Heart right ventricle (tissue), 16 donors: ENCODE measurements at regions not wholly inside any gene's neighbourhood (a gene's known extent, or its start where the extent isn't known, plus 50 kb on each side); places are given as distances from the start of the nearest gene placed in this dataset.

Source experiments
- ATAC-seq, 8 donors: fragments of 200-7000 bp; cut with Tn5 transposase; one replicate each; pipeline ENCODE4 v1.9.1; 2020; ENCODE audit warnings: mild to moderate bottlenecking in 8 of 8, moderate library complexity in 8 of 8, moderate number of reproducible peaks in 1 of 8
- DNase-seq, 2 donors: peaks; one replicate each; pipeline ENCODE4 v3.0.0-alpha.2; 2020
- H3K27ac ChIP-seq, 10 donors: fragments of 200-600 bp; sonication (generic) in 2 of 10; one replicate each; pipeline versions ENCODE4 v1.5.0 to v1.8.0; 2020 to 2022; ENCODE audit warnings: mild to moderate bottlenecking in 3 of 10
- H3K27me3 ChIP-seq, 7 donors: fragments of 200-600 bp; one replicate each; pipeline ENCODE4 v1.8.0; 2021 to 2022; ENCODE audit warnings: mild to moderate bottlenecking in 2 of 7
- H3K36me3 ChIP-seq, 9 donors: fragments of 200-600 bp; sonication (generic) in 1 of 9; one replicate each; pipeline versions ENCODE4 v1.5.0 to v1.8.0; 2020 to 2022; ENCODE audit warnings: mild to moderate bottlenecking in 2 of 9
- H3K4me1 ChIP-seq, 9 donors: fragments of 200-600 bp; sonication (generic) in 1 of 9; one replicate each; pipeline versions ENCODE4 v1.5.0 to v1.8.0; 2020 to 2022; ENCODE audit warnings: mild to moderate bottlenecking in 4 of 9
- H3K4me3 ChIP-seq, 10 donors: fragments of 200-600 bp; sonication (generic) in 2 of 10; one replicate each; pipeline versions ENCODE4 v1.5.0 to v1.8.0; 2020 to 2022; ENCODE audit warnings: mild to moderate bottlenecking in 7 of 10, moderate library complexity in 2 of 10
- H3K9me3 ChIP-seq, 11 donors: fragments of 200-600 bp in 10 of 11; sonication (generic) in 2 of 11; one replicate each; pipeline versions ENCODE4 v1.5.0 to v1.8.0; 2013 to 2022; ENCODE audit warnings: mild to moderate bottlenecking in 2 of 11, control low read depth in 1 of 11, moderate library complexity in 1 of 11
- WGBS, 2 donors: extraction: QIAGEN DNeasy Blood & Tissue Kit; methylation state at CpG; one replicate each; pipeline ENCODE4 v1.1.7; 2013; ENCODE audit warnings: inconsistent platforms in 1 of 2; 5-methylcytosine and 5-hydroxymethylcytosine counted together
- intact Hi-C, 10 donors: fragments of 100-400 bp; cut with DNase I; formaldehyde crosslinking; loops; one replicate each; pipeline versions ENCODE4 v1.11.1 to v1.14.2; 2022
- TF ChIP-seq, protein P1 (sequence below), 9 donors: fragments of 200-600 bp; sonication (generic) in 2 of 9; IDR thresholded peaks; one replicate each; pipeline versions ENCODE4 v1.5.0 to v1.8.0; 2021 to 2022; ENCODE audit warnings: antibody characterized with exemption in 9 of 9, mild to moderate bottlenecking in 5 of 9, moderate library complexity in 1 of 9
- donor health status: Arrhythmogenic right ventricular cardiomyopathy.
- donor health status: ischemic (EF 13 %, LVEDD 7.1; RV severe dilation, severe dysfunction).
- donor health status: healthy with polysubstance abuse.
- donor health status: DM: no; HTN: yes; CAD: no.
- donor health status: DM: no; HTN: no; CAD: no.
- donor health status: ischemic (EF 25% LVEDD 6.9; RV normal size, moderate dysfunction).
- donor health status: ischemic (EF 25% LVEDD 5.7; RV mildly dilated, moderate dysfunction).
- donor health status: healthy.
- donor health status: DM: yes; HTN: yes; CAD: no.
- donor health status: Ischemic cardiomyopathy.
- donor health status: ischemic (EF 35%, LVEDD 5.7; RV mildly dilated, moderate dysfunction).
- donor health status: nonischemic (EF 11% LVEDD 7.7; RV severe dilation, severe dysfunction).
- donor health status: DM: yes; HTN: yes; CAD: no.
- donor health status: PGD.
- donor health status: ischemic (EF 29% LVEDD 5.4; RV normal size, mild dysfunction).
- donor health status: nonischemic (EF 23%, LVEDD 6.1; RV moderate dilation, normal function).

DNA sequence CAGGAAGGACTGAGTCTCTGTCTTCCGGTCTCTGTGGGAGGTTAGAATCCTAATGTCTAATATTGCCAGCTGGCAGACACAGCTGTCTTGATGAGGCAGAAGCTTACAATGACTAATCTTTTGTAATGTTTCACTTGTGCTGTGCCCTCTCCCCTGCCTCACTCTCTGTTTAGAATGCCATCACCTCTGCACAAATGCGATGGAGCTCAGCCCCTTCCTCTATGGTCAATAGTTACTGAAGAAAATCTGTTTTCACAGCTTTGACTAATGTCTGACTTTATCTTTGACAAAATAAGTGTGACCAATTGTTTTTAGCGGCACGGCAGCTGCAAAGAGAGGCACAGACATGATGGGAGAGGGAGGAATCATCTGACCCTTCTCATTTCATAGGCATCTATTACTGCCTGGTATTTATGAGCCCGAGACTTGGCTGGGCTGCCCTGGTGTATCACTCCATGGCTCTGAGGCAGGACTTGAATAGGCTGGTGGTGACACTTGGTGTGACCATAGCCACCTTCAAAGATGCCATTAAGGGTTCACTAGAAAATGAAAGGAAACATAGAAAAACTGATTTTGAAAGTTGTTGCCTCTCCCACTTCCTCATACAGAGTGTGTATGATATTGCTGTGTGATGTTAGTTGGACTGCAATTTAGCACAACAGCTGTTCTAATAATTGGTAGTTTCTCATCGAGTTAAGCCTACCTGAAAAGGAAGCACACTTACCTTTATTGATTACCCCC, 163.2 kb upstream of the NBPF11 start:
- TF ChIP-seq, protein P1, sequence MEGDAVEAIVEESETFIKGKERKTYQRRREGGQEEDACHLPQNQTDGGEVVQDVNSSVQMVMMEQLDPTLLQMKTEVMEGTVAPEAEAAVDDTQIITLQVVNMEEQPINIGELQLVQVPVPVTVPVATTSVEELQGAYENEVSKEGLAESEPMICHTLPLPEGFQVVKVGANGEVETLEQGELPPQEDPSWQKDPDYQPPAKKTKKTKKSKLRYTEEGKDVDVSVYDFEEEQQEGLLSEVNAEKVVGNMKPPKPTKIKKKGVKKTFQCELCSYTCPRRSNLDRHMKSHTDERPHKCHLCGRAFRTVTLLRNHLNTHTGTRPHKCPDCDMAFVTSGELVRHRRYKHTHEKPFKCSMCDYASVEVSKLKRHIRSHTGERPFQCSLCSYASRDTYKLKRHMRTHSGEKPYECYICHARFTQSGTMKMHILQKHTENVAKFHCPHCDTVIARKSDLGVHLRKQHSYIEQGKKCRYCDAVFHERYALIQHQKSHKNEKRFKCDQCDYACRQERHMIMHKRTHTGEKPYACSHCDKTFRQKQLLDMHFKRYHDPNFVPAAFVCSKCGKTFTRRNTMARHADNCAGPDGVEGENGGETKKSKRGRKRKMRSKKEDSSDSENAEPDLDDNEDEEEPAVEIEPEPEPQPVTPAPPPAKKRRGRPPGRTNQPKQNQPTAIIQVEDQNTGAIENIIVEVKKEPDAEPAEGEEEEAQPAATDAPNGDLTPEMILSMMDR (IDR thresholded peaks at IDR 0.05): no peak
- Histone ChIP-seq H3K4me3 (no peak overlapping the region), H3K4me1 (peaks cover 0 to 26% (median 12%) of the 10 kb centered on the region in 9 donors), H3K36me3 (no peaks in the 10 kb centered on the region), H3K27me3 (peaks cover 5 to 86% (median 76%) of the 10 kb centered on the region in 7 donors), H3K27ac (no peak overlapping the region), H3K9me3 (peaks cover 0 to 29% (median 10%) of the 10 kb centered on the region in 11 donors)
- intact Hi-C loops: loop anchor here in 1 of 10 donors (10.0 kb wide), 1 partner anchor 50 kb away; no protein-coding TSS in a partner anchor
- no peak for ATAC-seq
- 62 to 70% methylated on average over 6 of the region's 6 CpGs for WGBS, 2 donors
- DNase-seq: no peak

DNA sequence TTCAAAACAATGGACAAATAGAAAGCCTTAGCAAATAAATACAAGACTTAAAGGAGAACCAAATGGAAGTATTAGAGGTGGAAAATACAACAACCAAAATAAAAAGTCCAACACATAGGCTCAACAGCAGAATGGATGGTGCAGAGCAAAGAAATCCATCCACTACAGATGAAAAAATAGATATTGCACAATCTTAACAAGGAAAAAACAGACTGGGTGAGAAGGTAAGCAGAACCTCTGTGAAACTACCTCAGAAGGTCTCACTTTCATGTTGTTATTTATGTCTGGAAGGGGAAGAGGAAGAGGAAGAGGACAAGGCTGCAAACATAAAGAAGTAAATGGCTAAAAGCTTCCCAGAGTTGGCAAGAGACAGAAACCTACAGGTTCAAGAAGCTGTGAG, 158.7 kb upstream of the NBPF11 start:
- H3K36me3 ChIP-seq: no peaks in the 10 kb centered on the region
- no peak overlapping the region for H3K27ac ChIP-seq
- ATAC-seq (no peak), DNase-seq (no peak)
- TF ChIP-seq, protein P1 (IDR thresholded peaks at IDR 0.05): no peak
- H3K9me3 ChIP-seq: peaks cover 0 to 34% (median 10%) of the 10 kb centered on the region in 11 donors
- H3K4me1 ChIP-seq: peaks cover 0 to 3% (median 0%) of the 10 kb centered on the region in 9 donors
- no peak overlapping the region for H3K4me3 ChIP-seq
- H3K27me3 ChIP-seq: peaks cover 6 to 86% (median 76%) of the 10 kb centered on the region in 7 donors
- intact Hi-C loops: loop anchor here in 1 of 10 donors (10.0 kb wide), 1 partner anchor 46 kb away; no protein-coding TSS in a partner anchor

DNA sequence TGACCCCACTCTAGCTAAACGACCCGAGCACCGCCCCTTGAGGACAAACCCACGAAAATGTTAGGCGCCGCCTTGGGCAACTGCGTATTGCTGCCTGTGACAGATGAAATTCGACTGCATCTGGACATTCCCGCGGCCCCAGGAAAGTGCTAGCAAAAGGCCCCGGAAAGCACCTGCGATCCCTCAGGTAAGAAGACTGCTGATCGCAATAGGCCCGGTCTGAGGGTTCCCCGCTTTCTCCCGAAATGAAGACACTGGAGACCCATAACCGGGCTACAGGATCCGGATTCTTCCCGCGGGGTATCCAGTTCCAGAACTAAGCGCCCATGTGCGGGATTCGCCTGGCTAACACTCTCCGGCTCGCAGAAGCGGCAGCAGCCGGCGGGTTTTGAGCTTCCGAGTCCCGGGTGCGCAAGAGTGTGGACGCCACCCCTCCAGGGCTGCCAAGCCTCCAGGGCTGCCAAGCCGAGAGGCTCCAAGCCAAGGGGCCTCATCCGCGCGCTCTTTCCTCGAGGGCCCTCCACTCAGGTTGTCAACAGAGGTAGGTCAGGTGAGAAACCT, 157.9 kb upstream of the NBPF11 start:
- Histone ChIP-seq H3K27me3 (peaks cover 6 to 86% (median 80%) of the 10 kb centered on the region in 7 donors), H3K27ac (no peak overlapping the region), H3K36me3 (no peaks in the 10 kb centered on the region), H3K4me1 (peaks cover 0 to 3% (median 0%) of the 10 kb centered on the region in 9 donors), H3K4me3 (no peak overlapping the region), H3K9me3 (peaks cover 0 to 34% (median 10%) of the 10 kb centered on the region in 11 donors)
- no peak for ATAC-seq
- WGBS, 2 donors: 4 to 9% methylated on average over 37 of the region's 37 CpGs
- TF ChIP-seq, protein P1 (IDR thresholded peaks at IDR 0.05): no peak
- intact Hi-C loops: loop anchor here in 1 of 10 donors (10.0 kb wide), 1 partner anchor 45 kb away; no protein-coding TSS in a partner anchor
- no peak for DNase-seq

DNA sequence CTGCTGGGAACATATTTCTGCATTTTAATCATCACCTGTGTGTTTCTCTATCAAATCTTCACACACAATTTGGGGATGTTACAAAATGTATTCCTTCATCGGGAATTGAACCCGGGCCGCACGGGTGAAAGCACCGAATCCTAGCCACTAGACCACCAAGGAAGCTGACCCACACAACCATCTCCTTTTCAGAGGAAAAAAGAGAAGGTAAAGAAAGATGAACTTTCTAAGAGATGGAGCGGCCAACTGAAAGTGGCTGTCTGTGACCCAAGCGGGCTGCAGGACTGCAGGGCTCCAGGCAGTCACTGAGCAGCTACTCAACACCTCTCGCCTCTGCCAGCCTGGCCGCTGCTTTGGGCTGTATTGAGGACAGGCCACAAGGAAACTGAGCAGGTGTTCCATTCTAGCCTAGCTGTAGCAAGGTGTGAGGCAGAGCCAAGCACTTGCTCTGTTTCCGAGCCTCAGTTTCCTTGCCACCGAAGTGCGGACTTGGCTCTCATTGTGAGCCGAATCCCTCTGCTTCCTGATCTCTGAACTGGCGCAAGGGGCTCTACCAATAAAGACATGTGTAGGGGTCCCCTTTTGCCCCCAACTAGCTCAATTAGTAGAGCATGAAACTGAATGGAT, 156.9 kb upstream of the NBPF11 start:
- no peak for ATAC-seq
- intact Hi-C loops: no loop called here

More for the DNA sequence above, 156.9 kb upstream of the NBPF11 start:
- H3K4me1 ChIP-seq: peaks cover 0 to 3% (median 0%) of the 10 kb centered on the region in 9 donors
- DNase-seq: no peak
- peaks cover 0 to 34% (median 10%) of the 10 kb centered on the region in 11 donors for H3K9me3 ChIP-seq
- TF ChIP-seq, protein P1 (IDR thresholded peaks at IDR 0.05): no peak
- H3K27ac ChIP-seq: no peak overlapping the region
- H3K27me3 ChIP-seq: peaks cover 6 to 96% (median 90%) of the 10 kb centered on the region in 7 donors
- H3K36me3 ChIP-seq: no peaks in the 10 kb centered on the region
- WGBS, 2 donors: 14 to 19% methylated on average over 14 of the region's 14 CpGs
- no peak overlapping the region for H3K4me3 ChIP-seq
